ENCODE measurements at regions not wholly inside any gene's neighbourhood (a gene's known extent, or its start where the extent isn't known, plus 50 kb on each side); places are given as distances from the start of the nearest gene placed in this dataset.
A peak's percentile ranks its signal among the peaks of the same experiment; 100 is the strongest.

DNA sequence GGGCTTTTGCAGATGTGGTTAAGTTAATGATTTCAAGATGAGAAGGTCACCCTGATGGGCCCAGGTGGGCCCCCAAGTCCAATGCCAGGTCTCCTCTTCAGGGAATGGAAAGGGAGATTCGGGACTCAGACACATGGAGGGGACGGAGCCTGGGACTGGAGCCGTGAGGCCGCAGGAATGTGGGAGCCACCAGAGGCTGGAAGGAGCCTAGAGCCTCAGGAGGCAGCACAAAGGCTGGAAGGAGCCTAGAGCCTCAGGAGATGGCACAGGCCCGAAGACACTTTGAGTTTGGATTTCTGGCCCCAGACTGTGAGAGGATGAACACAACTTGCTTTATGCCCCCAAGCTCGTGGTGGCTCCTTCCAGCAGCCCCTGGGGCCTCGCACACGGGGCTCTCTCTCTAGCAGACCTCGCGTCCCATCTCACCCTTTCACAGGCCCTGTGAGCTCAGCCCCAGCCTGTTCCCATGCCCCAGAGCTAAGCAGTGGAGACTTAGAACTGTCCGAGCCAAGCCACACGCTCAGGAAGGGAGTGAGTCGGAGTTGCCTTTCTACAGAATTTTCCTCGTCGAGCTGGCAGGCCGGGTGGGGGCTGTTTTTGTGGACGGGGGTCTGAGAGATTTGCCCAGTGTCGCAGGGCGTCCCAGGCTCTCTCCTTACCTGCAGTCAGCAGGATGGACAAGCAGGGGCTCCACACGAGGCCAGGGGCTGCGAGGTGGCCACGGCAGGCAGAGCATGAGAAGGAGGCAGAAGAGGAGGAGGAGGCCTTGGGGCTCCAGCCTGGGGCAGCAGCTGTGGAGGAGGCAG lies 937.6 kb downstream of the BRD1 start:
- no peak overlapping the region for H3K4me3 ChIP-seq
- H3K27ac ChIP-seq: no peak overlapping the region
- peaks cover 0 to 21% (median 10%) of the 10 kb centered on the region in 3 donors for H3K27me3 ChIP-seq
- peak; percentile 55 for DNase-seq
- no peaks in the 10 kb centered on the region for H3K36me3 ChIP-seq
- WGBS, 2 donors: 73 to 82% methylated on average over 22 of the region's 22 CpGs
- no peaks in the 10 kb centered on the region for H3K4me1 ChIP-seq
- TF ChIP-seq POLR2A (IDR thresholded peaks at IDR 0.05): no peak
- intact Hi-C loops (cut with DNase I): no loop called here
- H3K9me3 ChIP-seq: no peaks in the 10 kb centered on the region

DNA sequence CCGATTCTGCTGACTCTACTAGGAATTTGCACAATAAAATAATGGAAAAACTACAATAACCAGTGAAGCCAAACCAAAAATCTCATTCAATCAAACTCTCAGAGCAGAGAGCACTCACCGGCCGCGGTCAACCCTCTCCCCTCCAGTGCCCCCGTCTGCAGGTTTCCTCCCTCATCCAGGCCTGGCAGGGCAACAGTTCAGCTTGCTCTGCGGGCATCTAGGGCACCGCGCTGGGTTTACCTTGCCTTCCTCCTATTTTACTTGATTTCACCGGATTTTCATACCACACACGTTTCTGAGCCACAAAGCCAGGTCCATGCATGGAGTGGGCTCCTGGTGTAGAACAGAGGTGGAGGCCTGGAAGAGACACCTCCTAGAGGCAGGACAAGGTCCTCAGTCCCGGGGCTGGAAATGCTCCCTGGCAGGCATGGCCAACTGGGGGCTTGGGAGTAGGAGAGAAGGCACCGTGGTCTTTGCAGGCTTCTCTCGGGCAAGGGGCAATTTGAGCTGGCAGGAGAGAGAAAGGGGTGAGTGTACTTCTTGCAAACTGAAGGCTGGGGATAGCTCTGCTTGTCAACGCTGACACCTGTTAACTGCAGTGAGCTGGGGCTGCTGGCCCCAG lies 938.4 kb downstream of the BRD1 start:
- DNase-seq: peak; percentile 36
- Histone ChIP-seq H3K4me3 (no peak overlapping the region), H3K4me1 (no peaks in the 10 kb centered on the region), H3K36me3 (no peaks in the 10 kb centered on the region), H3K27ac (no peak overlapping the region), H3K9me3 (no peaks in the 10 kb centered on the region), H3K27me3 (peaks cover 0 to 24% (median 14%) of the 10 kb centered on the region in 3 donors)
- TF ChIP-seq POLR2A (IDR thresholded peaks at IDR 0.05) (no peak), EP300 (IDR thresholded peaks at IDR 0.05) (no peak), POLR2AphosphoS5 (IDR thresholded peaks at IDR 0.05) (no peak)
- TF ChIP-seq, protein P1, sequence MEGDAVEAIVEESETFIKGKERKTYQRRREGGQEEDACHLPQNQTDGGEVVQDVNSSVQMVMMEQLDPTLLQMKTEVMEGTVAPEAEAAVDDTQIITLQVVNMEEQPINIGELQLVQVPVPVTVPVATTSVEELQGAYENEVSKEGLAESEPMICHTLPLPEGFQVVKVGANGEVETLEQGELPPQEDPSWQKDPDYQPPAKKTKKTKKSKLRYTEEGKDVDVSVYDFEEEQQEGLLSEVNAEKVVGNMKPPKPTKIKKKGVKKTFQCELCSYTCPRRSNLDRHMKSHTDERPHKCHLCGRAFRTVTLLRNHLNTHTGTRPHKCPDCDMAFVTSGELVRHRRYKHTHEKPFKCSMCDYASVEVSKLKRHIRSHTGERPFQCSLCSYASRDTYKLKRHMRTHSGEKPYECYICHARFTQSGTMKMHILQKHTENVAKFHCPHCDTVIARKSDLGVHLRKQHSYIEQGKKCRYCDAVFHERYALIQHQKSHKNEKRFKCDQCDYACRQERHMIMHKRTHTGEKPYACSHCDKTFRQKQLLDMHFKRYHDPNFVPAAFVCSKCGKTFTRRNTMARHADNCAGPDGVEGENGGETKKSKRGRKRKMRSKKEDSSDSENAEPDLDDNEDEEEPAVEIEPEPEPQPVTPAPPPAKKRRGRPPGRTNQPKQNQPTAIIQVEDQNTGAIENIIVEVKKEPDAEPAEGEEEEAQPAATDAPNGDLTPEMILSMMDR (IDR thresholded peaks at IDR 0.05): no peak
- 85 to 89% methylated on average over 14 of the region's 14 CpGs for WGBS, 2 donors
- intact Hi-C loops (cut with DNase I): no loop called here

DNA sequence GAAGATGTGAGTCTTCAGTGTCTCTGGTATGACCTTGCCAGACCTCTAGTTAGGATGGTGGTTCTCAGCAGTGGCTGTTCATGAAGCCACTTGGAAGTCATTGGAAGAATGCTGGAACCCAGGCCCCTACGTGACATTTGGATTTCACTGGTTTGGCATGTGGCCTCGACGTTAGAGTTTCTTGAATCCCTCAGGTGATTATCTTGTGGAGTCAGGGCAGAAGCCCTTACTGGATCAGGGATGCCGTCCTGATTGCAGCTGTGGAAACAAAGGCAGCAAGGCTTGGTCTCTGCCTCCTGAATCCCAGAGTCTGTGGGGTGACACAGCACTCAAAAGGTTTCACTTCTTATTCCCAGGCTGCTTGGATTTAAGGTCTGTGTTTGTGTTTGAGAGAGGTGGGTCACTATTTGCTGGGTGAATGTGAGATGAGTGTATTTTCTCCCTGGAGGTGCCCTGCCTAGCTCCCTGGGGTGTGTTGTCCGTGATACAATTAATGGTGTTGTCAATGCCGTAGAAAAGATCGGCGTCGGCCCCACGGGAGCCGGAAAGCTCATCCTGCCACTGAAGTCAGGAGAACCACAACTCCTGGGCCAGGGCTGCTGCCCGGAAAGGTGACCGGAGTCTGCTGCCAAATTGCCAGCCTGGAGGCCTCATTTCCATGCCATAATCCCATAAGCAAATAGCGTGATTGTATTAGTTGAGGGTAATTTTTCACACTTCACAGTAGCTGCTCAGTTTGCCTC lies 939.0 kb downstream of the BRD1 start:
- H3K36me3 ChIP-seq: no peaks in the 10 kb centered on the region
- peak; percentile 37 for DNase-seq
- H3K27ac ChIP-seq: no peak overlapping the region
- WGBS, 2 donors: 86 to 88% methylated on average over 14 of the region's 14 CpGs
- TF ChIP-seq EP300 (IDR thresholded peaks at IDR 0.05) (no peak), POLR2A (IDR thresholded peaks at IDR 0.05) (no peak), POLR2AphosphoS5 (IDR thresholded peaks at IDR 0.05) (no peak)
- TF ChIP-seq, protein P1 (IDR thresholded peaks at IDR 0.05): no peak
- H3K9me3 ChIP-seq: no peaks in the 10 kb centered on the region
- H3K4me3 ChIP-seq: no peak overlapping the region
- intact Hi-C loops (cut with DNase I): no loop called here
- H3K27me3 ChIP-seq: peaks cover 0 to 30% (median 17%) of the 10 kb centered on the region in 3 donors
- no peaks in the 10 kb centered on the region for H3K4me1 ChIP-seq

DNA sequence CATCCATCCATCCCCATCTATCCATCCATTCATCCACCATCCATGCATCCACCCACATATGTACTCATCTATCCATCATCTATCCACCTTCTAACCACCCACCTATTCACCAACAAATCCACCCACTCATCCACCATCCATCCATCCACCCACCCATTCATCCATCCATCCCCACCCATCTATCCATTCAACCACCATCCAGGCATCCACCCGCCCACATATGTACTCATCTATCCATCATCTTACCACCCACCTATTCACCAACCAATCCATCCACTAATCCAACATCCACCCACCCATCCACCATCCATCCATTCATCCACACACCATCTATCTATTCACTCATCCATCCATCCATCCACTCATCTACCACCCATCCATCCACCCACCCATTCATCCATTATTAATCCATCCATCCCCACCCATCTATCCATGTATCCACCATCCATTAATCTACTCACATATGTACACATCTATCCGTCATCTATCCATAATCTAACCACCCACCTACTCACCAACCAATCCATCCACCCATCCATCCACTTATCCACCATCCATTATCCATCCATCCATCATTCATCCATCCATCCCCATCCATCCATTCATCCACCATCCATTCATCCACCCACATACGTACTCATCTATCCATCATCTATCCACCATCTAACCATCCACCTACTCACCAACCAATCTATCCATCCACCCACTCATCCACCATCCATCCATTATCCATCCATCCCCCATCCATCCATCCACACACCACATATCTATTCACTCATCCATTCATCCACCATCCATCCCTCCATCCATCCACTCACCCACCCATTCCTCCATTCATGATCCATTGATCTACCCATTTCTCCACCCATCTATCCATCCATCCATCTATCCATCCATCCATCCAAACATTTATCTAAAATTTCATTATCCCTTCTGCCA lies 940.0 kb downstream of the BRD1 start:
- DNase-seq: peak; percentile 19
- intact Hi-C loops (cut with DNase I): no loop called here
- TF ChIP-seq POLR2AphosphoS5 (IDR thresholded peaks at IDR 0.05) (no peak), EP300 (IDR thresholded peaks at IDR 0.05) (no peak), POLR2A (IDR thresholded peaks at IDR 0.05) (no peak)
- TF ChIP-seq, protein P1 (IDR thresholded peaks at IDR 0.05): no peak
- WGBS, 2 donors: 84 to 90% methylated on average over 3 of the region's 3 CpGs
- Histone ChIP-seq H3K27ac (no peak overlapping the region), H3K4me3 (no peak overlapping the region), H3K27me3 (peaks cover 2 to 38% (median 27%) of the 10 kb centered on the region in 3 donors), H3K4me1 (no peaks in the 10 kb centered on the region), H3K9me3 (no peaks in the 10 kb centered on the region), H3K36me3 (no peaks in the 10 kb centered on the region)
